GM18951 (cell line): ENCODE measurements at regions not wholly inside any gene's neighbourhood (a gene's known extent, or its start where the extent isn't known, plus 50 kb on each side); places are given as distances from the start of the nearest gene placed in this dataset.

Source experiments
- POLR2A ChIP-seq: IDR thresholded peaks from 4 replicates; pipeline ENCODE4 v1.6.1; 2011; ENCODE audit warnings: mild to moderate bottlenecking; ENCODE audit not compliant: insufficient read length, insufficient read depth; ENCODE audit errors: extremely low read depth
- in situ Hi-C: fragments of 300-500 bp; cut with MboI; formaldehyde crosslinking; loops from one replicate; pipeline ENCODE4 v1.12.0; 2022; ENCODE audit warnings: low sequenced_read_pairs, mixed read lengths, inconsistent platforms; ENCODE audit not compliant: unreplicated experiment

DNA sequence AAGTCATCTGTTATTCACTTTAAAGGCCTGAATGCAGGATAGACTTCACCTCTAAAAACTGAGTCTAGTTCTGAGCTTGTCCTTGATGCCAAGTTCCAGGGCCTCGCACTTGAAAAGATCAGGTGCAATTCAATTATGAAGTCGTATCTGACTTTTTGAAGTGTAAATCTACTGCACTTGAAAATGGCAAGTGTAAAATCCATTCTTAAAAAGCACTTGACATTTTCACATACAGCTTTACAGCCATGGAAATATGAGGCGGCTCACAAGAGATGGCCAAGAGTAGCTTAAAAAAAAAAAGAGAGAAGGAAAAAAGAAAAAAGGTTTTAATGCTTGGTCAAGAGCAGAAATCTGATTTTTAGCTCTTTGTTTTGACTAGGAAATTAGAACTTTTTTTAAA lies 172.5 kb downstream of the GXYLT1 start:
- in situ Hi-C loops, result no loop called here
- no peak for TF ChIP-seq POLR2A

- in situ Hi-C loops, result no loop called here
- TF ChIP-seq POLR2A, result no peak
Observed at GRCh38 chr12:41970744-41971143, 173.9 kb downstream of the GXYLT1 start.

DNA sequence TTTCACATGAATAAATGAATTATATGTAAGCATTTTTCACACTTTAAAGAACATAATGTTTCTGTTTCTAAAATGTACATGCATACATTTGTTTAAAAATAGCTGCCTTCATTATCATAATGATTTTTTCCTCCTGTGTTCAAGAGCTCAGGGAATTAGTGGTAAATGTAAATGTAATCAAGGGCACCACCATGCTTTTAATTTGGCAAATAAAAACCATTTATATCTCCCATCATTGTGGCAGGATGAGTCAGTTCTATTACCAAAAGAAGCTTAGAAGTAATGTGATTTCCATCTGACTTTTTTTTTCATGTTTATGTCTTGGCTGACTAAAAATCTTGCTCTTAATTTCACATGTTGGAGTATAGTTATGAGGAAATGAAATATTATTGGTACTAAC lies 176.1 kb downstream of the GXYLT1 start:
- no peak for TF ChIP-seq POLR2A
- in situ Hi-C loops, result no loop called here

DNA sequence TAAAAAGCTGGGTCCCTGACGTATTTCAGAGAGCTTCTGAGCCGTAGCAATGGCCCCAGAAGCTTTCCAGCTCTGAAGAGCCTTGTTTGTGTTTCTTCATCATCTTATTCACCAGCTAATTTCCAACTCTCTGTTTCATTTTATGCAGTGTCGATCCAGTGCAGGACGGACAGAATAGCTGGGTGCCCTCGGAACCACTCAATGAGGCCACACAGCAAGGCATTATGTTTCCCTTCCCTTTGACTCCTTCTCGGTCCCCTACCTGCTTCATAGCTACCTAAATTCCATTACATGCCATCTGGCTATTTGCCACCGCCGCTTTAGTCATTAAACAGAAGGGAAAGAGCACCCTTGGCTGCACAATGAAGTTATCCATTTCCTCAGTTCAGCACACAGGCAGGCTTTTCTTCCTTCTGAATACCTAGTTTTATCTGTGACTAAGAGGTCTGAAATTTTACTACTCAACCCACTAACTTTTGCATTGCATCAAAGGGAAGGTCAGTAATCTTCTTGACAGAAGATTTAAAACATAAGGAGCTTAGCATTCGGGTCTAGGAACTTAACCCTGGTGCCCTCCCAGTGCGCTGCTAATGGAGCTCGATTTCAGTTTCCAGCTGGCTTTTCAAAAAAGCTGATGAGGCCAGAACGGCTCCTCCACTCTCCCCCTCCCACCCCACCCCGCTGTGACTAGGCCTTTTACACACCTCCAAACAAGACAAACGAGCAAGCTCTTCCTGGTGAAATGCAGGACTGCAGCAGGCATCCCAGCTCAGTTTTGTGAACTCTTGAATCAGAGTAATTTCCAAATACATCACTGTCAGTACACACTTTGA lies 176.8 kb downstream of the GXYLT1 start:
- TF ChIP-seq POLR2A, result no peak
- in situ Hi-C loops, result no loop called here

- in situ Hi-C loops, result no loop called here
- TF ChIP-seq POLR2A, result no peak
Observed at GRCh38 chr12:41966916-41967315, 177.8 kb downstream of the GXYLT1 start.

DNA sequence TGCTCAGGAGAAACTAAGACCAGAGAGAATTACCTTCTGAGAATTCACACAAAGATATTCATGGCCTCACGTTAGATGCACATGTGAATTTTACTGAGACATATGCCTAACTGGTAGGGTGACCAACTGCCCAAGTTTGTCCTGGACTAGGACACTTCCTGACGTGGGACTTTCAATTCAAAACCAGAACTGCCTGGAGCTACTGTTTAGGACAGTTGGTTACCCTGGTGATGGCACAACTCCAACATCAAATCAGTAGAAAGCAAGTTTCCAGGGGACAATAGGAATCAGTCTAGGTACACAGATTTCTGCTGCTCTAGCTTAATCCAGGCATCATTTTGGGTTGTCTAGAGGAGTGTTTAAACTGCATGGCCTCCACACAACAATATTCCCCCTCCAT lies 178.7 kb downstream of the GXYLT1 start:
- in situ Hi-C loops, result no loop called here
- no peak for TF ChIP-seq POLR2A

- in situ Hi-C loops, result no loop called here
- no peak for TF ChIP-seq POLR2A
Observed at GRCh38 chr12:41963398-41963797, 181.3 kb downstream of the GXYLT1 start.

- in situ Hi-C loops, result no loop called here
Observed at GRCh38 chr12:41962171-41962572, 182.5 kb downstream of the GXYLT1 start.

GRCh38 chr12:41959271-41959670 lies 185.4 kb downstream of the GXYLT1 start:
- TF ChIP-seq POLR2A, result no peak
- in situ Hi-C loops, result no loop called here

More at GRCh38 chr12:41962171-41962572, 182.5 kb downstream of the GXYLT1 start:
- TF ChIP-seq POLR2A, result no peak

DNA sequence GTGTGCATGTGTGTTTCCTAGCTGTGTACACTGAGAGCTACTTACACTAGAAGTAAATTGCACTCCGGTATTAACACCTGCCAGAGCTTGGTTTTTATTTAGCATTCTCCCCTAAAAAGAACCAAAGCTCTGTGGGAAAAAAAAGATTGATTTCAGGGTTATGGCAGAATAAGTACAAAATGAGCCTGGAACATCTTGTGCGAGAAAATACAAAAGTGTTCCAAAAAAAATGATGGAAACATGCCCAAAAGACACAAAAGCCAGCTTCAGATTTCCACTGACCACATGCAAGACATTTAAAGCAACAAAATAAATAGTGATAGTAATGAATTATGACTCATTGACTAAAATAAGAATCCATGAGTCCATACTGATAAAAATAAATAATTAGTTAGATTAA lies 188.3 kb downstream of the GXYLT1 start:
- no peak for TF ChIP-seq POLR2A
- in situ Hi-C loops, result no loop called here

GRCh38 chr12:41950455-41950854 lies 194.2 kb downstream of the GXYLT1 start:
- in situ Hi-C loops, result no loop called here

DNA sequence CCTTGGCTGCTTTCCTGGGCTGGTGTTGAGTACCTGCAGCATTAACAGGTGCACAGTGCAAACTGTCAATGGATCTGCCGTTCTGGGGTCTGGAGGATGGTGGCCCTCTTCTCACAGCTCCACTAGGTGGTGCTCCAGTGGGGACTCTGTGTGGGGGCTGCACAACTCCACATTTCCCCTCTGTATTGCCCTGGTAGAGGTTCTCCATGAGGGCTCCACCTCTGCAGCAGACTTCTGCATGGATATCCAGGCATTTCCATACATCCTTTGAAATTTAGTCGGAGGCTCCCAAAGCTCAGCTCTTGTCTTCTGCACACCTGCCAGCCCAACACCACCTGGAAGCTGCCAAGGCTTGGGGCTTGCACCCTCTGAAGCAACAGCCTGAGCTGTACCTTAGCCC lies 198.6 kb downstream of the GXYLT1 start:
- TF ChIP-seq POLR2A, result no peak
- in situ Hi-C loops, result no loop called here

More at GRCh38 chr12:41950455-41950854, 194.2 kb downstream of the GXYLT1 start:
- no peak for TF ChIP-seq POLR2A

GRCh38 chr12:41944216-41944615 lies 200.5 kb downstream of the GXYLT1 start:
- in situ Hi-C loops, result no loop called here
- TF ChIP-seq POLR2A, result no peak

- in situ Hi-C loops, result no loop called here
- no peak for TF ChIP-seq POLR2A
Observed at GRCh38 chr12:41943671-41944070, 201.0 kb downstream of the GXYLT1 start.
